GM23338 (cell line): ENCODE measurements at regions not wholly inside any gene's neighbourhood (a gene's known extent, or its start where the extent isn't known, plus 50 kb on each side); places are given as distances from the start of the nearest gene placed in this dataset.

ENCODE experiments used
- ATAC-seq: fragments of 200-7000 bp; cut with Tn5 transposase; 3 replicates; pipeline ENCODE4 v1.9.1; 2020
- DNase-seq: peaks from one replicate; pipeline ENCODE4 v3.0.0-alpha.2; 2015; ENCODE audit warnings: low spot score
- H2AFZ ChIP-seq: fragments of 200-600 bp; sonication (generic); 2 replicates; pipeline ENCODE4 v1.8.0; 2016; ENCODE audit warnings: antibody characterized with exemption, mild to moderate bottlenecking, moderate library complexity
- H3F3A ChIP-seq: fragments of 200-600 bp; sonication (generic); replicated peaks from 2 replicates; pipeline ENCODE4 v1.8.0; 2017; ENCODE audit warnings: antibody characterized with exemption, mixed run types, low read depth
- H3K27ac ChIP-seq: fragments of 200-600 bp; sonication (generic); 2 replicates; pipeline ENCODE4 v1.6.1; 2016; ENCODE audit warnings: low read depth
- H3K27me3 ChIP-seq: fragments of 200-600 bp; sonication (generic); 2 replicates; pipeline ENCODE4 v1.8.0; 2016; ENCODE audit warnings: mild to moderate bottlenecking, mixed run types, moderate library complexity; ENCODE audit not compliant: insufficient read depth
- H3K36me3 ChIP-seq: fragments of 200-600 bp; sonication (generic); 2 replicates; pipeline ENCODE4 v1.8.0; 2016; ENCODE audit warnings: mild to moderate bottlenecking; ENCODE audit not compliant: insufficient read depth
- H3K4me1 ChIP-seq: fragments of 200-600 bp; sonication (generic); 2 replicates; pipeline ENCODE4 v1.8.0; 2016; ENCODE audit warnings: mild to moderate bottlenecking, moderate library complexity; ENCODE audit not compliant: insufficient read depth
- H3K4me2 ChIP-seq: fragments of 200-600 bp; sonication (generic); 2 replicates; pipeline ENCODE4 v1.7.1; 2017; ENCODE audit warnings: mixed run types
- H3K4me3 ChIP-seq: fragments of 200-600 bp; sonication (generic); 2 replicates; pipeline ENCODE4 v1.6.1; 2016; ENCODE audit warnings: mixed run types
- H3K79me2 ChIP-seq: fragments of 200-600 bp; sonication (generic); replicated peaks from 2 replicates; pipeline ENCODE4 v1.8.0; 2017; ENCODE audit warnings: mild to moderate bottlenecking; ENCODE audit not compliant: insufficient read depth
- H3K9me2 ChIP-seq: fragments of 200-600 bp; sonication (generic); 2 replicates; pipeline ENCODE4 v1.8.0; 2017; ENCODE audit not compliant: insufficient read depth
- H4K20me1 ChIP-seq: fragments of 200-600 bp; sonication (generic); replicated peaks from 2 replicates; pipeline ENCODE4 v1.8.0; 2017; ENCODE audit warnings: mild to moderate bottlenecking; ENCODE audit not compliant: insufficient read depth
- H3K27ac Mint-ChIP-seq: 2 replicates; pipeline ENCODE4 v1.8.0; 2020; ENCODE audit warnings: inconsistent platforms, mild to moderate bottlenecking, moderate library complexity, mixed read lengths
- H3K27me3 Mint-ChIP-seq: 3 replicates; pipeline ENCODE4 v1.8.0; 2022; ENCODE audit warnings: low read depth, mild to moderate bottlenecking, moderate library complexity, mixed read lengths, inconsistent platforms; ENCODE audit not compliant: insufficient read depth, poor library complexity
- H3K36me3 Mint-ChIP-seq: 3 replicates; pipeline ENCODE4 v1.8.0; 2021; ENCODE audit warnings: low read depth, mild to moderate bottlenecking, inconsistent platforms, moderate library complexity, mixed read lengths
- H3K4me1 Mint-ChIP-seq: 3 replicates; pipeline ENCODE4 v1.8.0; 2020; ENCODE audit warnings: mild to moderate bottlenecking, inconsistent platforms, mixed read lengths
- H3K4me3 Mint-ChIP-seq: 3 replicates; pipeline ENCODE4 v1.8.0; 2021; ENCODE audit warnings: moderate library complexity, mild to moderate bottlenecking, inconsistent platforms, mixed read lengths
- H3K9me3 Mint-ChIP-seq: 3 replicates; pipeline ENCODE4 v1.8.0; 2020; ENCODE audit warnings: moderate library complexity, mild to moderate bottlenecking, inconsistent platforms, mixed read lengths
- CREB1 ChIP-seq: fragments of 250-450 bp; sonication (Bioruptor Pico); IDR thresholded peaks from 2 replicates; pipeline ENCODE4 v1.5.0; 2020; ENCODE audit warnings: low read depth, mild to moderate bottlenecking, moderate library complexity
- ETS1 ChIP-seq: IDR thresholded peaks from 2 replicates; pipeline ENCODE4 v1.6.1; 2016; ENCODE audit warnings: antibody characterized with exemption
- EZH2 ChIP-seq: fragments of 200-600 bp; sonication (generic); IDR thresholded peaks from one replicate; pipeline ENCODE4 v1.8.0; 2017; ENCODE audit warnings: antibody characterized with exemption, mild to moderate bottlenecking, low read depth; ENCODE audit not compliant: unreplicated experiment
- EZH2phosphoT487 ChIP-seq: fragments of 200-600 bp; sonication (generic); IDR thresholded peaks from one replicate; pipeline ENCODE4 v1.8.1; 2018; ENCODE audit warnings: antibody characterized with exemption; ENCODE audit not compliant: unreplicated experiment
- JUNB ChIP-seq: IDR thresholded peaks from one replicate; pipeline ENCODE4 v1.6.1; 2016; ENCODE audit warnings: antibody characterized with exemption; ENCODE audit not compliant: unreplicated experiment
- NANOG ChIP-seq: IDR thresholded peaks from 2 replicates; pipeline ENCODE4 v1.6.1; 2016; ENCODE audit warnings: antibody characterized with exemption, borderline replicate concordance
- POLR2AphosphoS5 ChIP-seq: IDR thresholded peaks from 2 replicates; pipeline ENCODE4 v1.6.1; 2016; ENCODE audit warnings: antibody characterized with exemption, low read depth
- REST ChIP-seq: IDR thresholded peaks from one replicate; pipeline ENCODE4 v1.6.1; 2018; ENCODE audit warnings: antibody characterized with exemption; ENCODE audit not compliant: unreplicated experiment
- STAT1 ChIP-seq: IDR thresholded peaks from one replicate; pipeline ENCODE4 v1.6.1; 2016; ENCODE audit warnings: antibody characterized with exemption; ENCODE audit not compliant: unreplicated experiment
- ZNF114 ChIP-seq: fragments of 250-450 bp; sonication (Bioruptor Pico); IDR thresholded peaks from 2 replicates; pipeline ENCODE4 v1.5.0; 2020; ENCODE audit warnings: mild to moderate bottlenecking, moderate library complexity
- ZNF331 ChIP-seq: fragments of 250-450 bp; sonication (Bioruptor Pico); IDR thresholded peaks from 2 replicates; pipeline ENCODE4 v1.5.0; 2020; ENCODE audit warnings: low read depth, mild to moderate bottlenecking, moderate library complexity
- TF ChIP-seq, protein P1 (sequence below): fragments of 250-450 bp; sonication (Bioruptor Pico); IDR thresholded peaks from 2 replicates; pipeline ENCODE4 v1.5.0; 2020; ENCODE audit warnings: mild to moderate bottlenecking, moderate library complexity
- TF ChIP-seq, protein P2 (sequence below), 2 experiments: fragments of 200-600 bp in 1 of 2; sonication (generic) in 1 of 2; conservative IDR thresholded peaks; 2 replicates each; pipeline versions ENCODE4 v1.5.1 to v1.6.1; 2016 to 2017; ENCODE audit warnings: antibody characterized with exemption in 2 of 2, low read depth in 2 of 2, mild to moderate bottlenecking in 2 of 2, moderate library complexity in 1 of 2

DNA sequence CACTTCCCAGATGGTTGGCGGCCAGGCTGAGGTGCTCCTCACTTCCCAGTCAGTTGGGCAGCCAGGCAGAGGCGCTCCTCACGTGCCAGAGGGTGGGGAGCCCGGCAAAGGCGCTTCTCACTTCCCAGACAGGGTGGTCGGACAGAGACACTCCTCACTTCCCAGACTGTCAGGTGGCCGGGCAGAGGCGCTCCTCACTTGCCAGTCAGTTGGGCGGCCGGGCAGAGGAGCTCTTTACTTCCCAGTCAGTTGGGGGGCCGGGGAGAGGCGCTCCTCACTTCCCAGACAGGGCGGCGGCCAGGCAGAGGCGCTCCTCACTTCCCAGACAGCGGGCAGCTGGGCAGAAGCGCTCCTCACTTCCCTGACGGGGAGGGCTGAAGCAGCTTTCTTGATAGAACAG, 143.0 kb upstream of the ARID2 start:
- H3K9me2 ChIP-seq: peaks cover 2% of the 10 kb centered on the region; the same call in 1 of the 2 replicates
- Mint-ChIP-seq H3K4me1 (no peaks in the 10 kb centered on the region), H3K4me3 (no peak overlapping the region), H3K9me3 (no peaks in the 10 kb centered on the region; the same call in 2 of the 3 replicates), H3K27ac (no peak overlapping the region), H3K36me3 (no peaks in the 10 kb centered on the region), H3K27me3 (no peaks in the 10 kb centered on the region)
- no peak for TF ChIP-seq EZH2
- TF ChIP-seq JUNB: no peak
- TF ChIP-seq ZNF114 (CRISPR knock-in tag): no peak
- TF ChIP-seq POLR2AphosphoS5: no peak
- TF ChIP-seq REST: no peak
- TF ChIP-seq, protein P1, sequence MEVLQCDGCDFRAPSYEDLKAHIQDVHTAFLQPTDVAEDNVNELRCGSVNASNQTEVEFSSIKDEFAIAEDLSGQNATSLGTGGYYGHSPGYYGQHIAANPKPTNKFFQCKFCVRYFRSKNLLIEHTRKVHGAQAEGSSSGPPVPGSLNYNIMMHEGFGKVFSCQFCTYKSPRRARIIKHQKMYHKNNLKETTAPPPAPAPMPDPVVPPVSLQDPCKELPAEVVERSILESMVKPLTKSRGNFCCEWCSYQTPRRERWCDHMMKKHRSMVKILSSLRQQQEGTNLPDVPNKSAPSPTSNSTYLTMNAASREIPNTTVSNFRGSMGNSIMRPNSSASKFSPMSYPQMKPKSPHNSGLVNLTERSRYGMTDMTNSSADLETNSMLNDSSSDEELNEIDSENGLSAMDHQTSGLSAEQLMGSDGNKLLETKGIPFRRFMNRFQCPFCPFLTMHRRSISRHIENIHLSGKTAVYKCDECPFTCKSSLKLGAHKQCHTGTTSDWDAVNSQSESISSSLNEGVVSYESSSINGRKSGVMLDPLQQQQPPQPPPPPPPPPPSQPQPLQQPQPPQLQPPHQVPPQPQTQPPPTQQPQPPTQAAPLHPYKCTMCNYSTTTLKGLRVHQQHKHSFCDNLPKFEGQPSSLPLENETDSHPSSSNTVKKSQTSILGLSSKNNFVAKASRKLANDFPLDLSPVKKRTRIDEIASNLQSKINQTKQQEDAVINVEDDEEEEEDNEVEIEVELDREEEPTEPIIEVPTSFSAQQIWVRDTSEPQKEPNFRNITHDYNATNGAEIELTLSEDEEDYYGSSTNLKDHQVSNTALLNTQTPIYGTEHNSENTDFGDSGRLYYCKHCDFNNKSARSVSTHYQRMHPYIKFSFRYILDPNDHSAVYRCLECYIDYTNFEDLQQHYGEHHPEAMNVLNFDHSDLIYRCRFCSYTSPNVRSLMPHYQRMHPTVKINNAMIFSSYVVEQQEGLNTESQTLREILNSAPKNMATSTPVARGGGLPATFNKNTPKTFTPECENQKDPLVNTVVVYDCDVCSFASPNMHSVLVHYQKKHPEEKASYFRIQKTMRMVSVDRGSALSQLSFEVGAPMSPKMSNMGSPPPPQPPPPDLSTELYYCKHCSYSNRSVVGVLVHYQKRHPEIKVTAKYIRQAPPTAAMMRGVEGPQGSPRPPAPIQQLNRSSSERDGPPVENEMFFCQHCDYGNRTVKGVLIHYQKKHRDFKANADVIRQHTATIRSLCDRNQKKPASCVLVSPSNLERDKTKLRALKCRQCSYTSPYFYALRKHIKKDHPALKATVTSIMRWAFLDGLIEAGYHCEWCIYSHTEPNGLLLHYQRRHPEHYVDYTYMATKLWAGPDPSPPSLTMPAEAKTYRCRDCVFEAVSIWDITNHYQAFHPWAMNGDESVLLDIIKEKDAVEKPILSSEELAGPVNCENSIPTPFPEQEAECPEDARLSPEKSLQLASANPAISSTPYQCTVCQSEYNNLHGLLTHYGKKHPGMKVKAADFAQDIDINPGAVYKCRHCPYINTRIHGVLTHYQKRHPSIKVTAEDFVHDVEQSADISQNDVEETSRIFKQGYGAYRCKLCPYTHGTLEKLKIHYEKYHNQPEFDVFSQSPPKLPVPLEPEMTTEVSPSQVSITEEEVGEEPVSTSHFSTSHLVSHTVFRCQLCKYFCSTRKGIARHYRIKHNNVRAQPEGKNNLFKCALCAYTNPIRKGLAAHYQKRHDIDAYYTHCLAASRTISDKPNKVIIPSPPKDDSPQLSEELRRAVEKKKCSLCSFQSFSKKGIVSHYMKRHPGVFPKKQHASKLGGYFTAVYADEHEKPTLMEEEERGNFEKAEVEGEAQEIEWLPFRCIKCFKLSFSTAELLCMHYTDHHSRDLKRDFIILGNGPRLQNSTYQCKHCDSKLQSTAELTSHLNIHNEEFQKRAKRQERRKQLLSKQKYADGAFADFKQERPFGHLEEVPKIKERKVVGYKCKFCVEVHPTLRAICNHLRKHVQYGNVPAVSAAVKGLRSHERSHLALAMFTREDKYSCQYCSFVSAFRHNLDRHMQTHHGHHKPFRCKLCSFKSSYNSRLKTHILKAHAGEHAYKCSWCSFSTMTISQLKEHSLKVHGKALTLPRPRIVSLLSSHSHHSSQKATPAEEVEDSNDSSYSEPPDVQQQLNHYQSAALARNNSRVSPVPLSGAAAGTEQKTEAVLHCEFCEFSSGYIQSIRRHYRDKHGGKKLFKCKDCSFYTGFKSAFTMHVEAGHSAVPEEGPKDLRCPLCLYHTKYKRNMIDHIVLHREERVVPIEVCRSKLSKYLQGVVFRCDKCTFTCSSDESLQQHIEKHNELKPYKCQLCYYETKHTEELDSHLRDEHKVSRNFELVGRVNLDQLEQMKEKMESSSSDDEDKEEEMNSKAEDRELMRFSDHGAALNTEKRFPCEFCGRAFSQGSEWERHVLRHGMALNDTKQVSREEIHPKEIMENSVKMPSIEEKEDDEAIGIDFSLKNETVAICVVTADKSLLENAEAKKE (CRISPR knock-in tag): no peak
- no peak for TF ChIP-seq CREB1 (CRISPR knock-in tag)
- no peak for TF ChIP-seq ZNF331 (CRISPR knock-in tag)
- no peak for TF ChIP-seq ETS1
- no peak for TF ChIP-seq NANOG
- no peak for TF ChIP-seq STAT1
- TF ChIP-seq EZH2phosphoT487: no peak
- TF ChIP-seq, protein P2, sequence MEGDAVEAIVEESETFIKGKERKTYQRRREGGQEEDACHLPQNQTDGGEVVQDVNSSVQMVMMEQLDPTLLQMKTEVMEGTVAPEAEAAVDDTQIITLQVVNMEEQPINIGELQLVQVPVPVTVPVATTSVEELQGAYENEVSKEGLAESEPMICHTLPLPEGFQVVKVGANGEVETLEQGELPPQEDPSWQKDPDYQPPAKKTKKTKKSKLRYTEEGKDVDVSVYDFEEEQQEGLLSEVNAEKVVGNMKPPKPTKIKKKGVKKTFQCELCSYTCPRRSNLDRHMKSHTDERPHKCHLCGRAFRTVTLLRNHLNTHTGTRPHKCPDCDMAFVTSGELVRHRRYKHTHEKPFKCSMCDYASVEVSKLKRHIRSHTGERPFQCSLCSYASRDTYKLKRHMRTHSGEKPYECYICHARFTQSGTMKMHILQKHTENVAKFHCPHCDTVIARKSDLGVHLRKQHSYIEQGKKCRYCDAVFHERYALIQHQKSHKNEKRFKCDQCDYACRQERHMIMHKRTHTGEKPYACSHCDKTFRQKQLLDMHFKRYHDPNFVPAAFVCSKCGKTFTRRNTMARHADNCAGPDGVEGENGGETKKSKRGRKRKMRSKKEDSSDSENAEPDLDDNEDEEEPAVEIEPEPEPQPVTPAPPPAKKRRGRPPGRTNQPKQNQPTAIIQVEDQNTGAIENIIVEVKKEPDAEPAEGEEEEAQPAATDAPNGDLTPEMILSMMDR (conservative IDR thresholded peaks at IDR 0.05; ENCODE audit: low read depth in 2 of 2): no peak
- no peaks in the 10 kb centered on the region for H3F3A ChIP-seq
- no peak for ATAC-seq
- H3K4me3 ChIP-seq: no peak overlapping the region
- H3K36me3 ChIP-seq: no peaks in the 10 kb centered on the region
- no peak overlapping the region for H2AFZ ChIP-seq
- no peaks in the 10 kb centered on the region for H4K20me1 ChIP-seq
- DNase-seq: no peak
- no peak overlapping the region for H3K27ac ChIP-seq
- H3K79me2 ChIP-seq: no peaks in the 10 kb centered on the region
- H3K4me2 ChIP-seq: no peak overlapping the region
- no peaks in the 10 kb centered on the region for H3K4me1 ChIP-seq
- H3K27me3 ChIP-seq: no peaks in the 10 kb centered on the region
